ENCODE measurements at regions not wholly inside any gene's neighbourhood (a gene's known extent, or its start where the extent isn't known, plus 50 kb on each side); places are given as distances from the start of the nearest gene placed in this dataset.

DNA sequence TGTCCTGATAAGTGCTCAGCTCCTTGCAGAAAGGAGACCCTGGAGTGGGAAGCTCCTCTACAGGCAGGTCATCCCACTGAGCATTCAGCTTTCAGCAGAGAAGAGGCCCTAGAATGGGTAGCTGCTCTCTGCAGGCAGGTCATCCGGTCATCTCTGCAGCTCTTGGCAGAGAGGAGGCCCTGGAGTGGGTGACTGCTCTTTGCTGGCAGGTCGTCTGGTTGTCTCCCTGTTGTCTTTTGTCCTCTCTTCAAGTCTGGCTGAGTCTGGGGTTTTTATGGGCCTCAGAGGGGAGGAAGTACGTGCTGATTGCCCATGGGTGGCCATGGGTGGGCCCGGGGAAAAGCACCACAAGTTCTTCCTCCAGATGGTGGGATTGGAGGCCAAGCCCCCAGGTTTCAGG, 250.3 kb upstream of the EDNRB start:
- H3K4me1 ChIP-seq (ENCODE audit: control insufficient read depth, insufficient read depth, low read length, unreplicated experiment) = no peaks in the 10 kb centered on the region
- H3K27ac ChIP-seq (ENCODE audit: low read depth, low read length) = no peak overlapping the region
- H3K36me3 ChIP-seq (ENCODE audit: insufficient read depth, low read length) = no peaks in the 10 kb centered on the region
- no peak overlapping the region for H2AFZ ChIP-seq (ENCODE audit: low read length, unreplicated experiment)
- no peak overlapping the region for H3K4me3 ChIP-seq (ENCODE audit: low read depth, low read length)
- H3K27me3 ChIP-seq (ENCODE audit: insufficient read depth, low read length) = no peaks in the 10 kb centered on the region
- no peaks in the 10 kb centered on the region for H3K79me2 ChIP-seq (ENCODE audit: control insufficient read depth, insufficient read depth, low read length, unreplicated experiment)

DNA sequence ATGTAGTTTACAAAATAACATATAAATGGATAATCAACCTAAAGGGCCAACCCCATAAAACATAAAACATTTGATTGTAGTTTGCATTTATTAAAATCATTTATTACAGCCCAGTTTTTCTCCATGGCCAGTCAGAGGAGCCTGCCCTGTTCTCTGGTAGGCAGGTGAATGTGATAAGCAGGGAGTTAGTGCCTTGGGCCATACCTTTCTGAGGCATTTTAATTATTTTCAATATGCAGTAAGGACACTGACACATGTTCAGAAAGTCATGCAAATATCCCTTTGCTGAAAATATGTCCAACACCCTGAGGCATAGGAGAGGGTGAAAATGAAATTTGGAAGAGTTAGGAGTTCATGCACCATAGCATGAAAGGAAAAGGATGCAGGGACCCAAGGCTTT, 242.6 kb upstream of the EDNRB start:
- Histone ChIP-seq H2AFZ (ENCODE audit: low read length, unreplicated experiment) (no peak overlapping the region), H3K27me3 (ENCODE audit: insufficient read depth, low read length) (no peaks in the 10 kb centered on the region), H3K79me2 (ENCODE audit: control insufficient read depth, insufficient read depth, low read length, unreplicated experiment) (no peaks in the 10 kb centered on the region), H3K36me3 (ENCODE audit: insufficient read depth, low read length) (no peaks in the 10 kb centered on the region), H3K4me3 (ENCODE audit: low read depth, low read length) (no peak overlapping the region), H3K27ac (ENCODE audit: low read depth, low read length) (no peak overlapping the region), H3K4me1 (ENCODE audit: control insufficient read depth, insufficient read depth, low read length, unreplicated experiment) (peaks cover 13% of the 10 kb centered on the region)

GRCh38 chr13:78160793-78161192, 242.2 kb upstream of the EDNRB start:
- H3K4me3 ChIP-seq (ENCODE audit: low read depth, low read length) = no peak overlapping the region; the same call in 1 of the 2 replicates
- H3K4me1 ChIP-seq (ENCODE audit: control insufficient read depth, insufficient read depth, low read length, unreplicated experiment) = peaks cover 13% of the 10 kb centered on the region
- H2AFZ ChIP-seq (ENCODE audit: low read length, unreplicated experiment) = no peak overlapping the region
- no peaks in the 10 kb centered on the region for H3K27me3 ChIP-seq (ENCODE audit: insufficient read depth, low read length)
- no peak overlapping the region for H3K27ac ChIP-seq (ENCODE audit: low read depth, low read length)
- no peaks in the 10 kb centered on the region for H3K36me3 ChIP-seq (ENCODE audit: insufficient read depth, low read length)
- H3K79me2 ChIP-seq (ENCODE audit: control insufficient read depth, insufficient read depth, low read length, unreplicated experiment) = no peaks in the 10 kb centered on the region

- Histone ChIP-seq H2AFZ (ENCODE audit: low read length, unreplicated experiment) (no peak overlapping the region), H3K27me3 (ENCODE audit: insufficient read depth, low read length) (no peaks in the 10 kb centered on the region), H3K36me3 (ENCODE audit: insufficient read depth, low read length) (no peaks in the 10 kb centered on the region), H3K27ac (ENCODE audit: low read depth, low read length) (no peak overlapping the region), H3K4me3 (ENCODE audit: low read depth, low read length) (no peak overlapping the region), H3K79me2 (ENCODE audit: control insufficient read depth, insufficient read depth, low read length, unreplicated experiment) (no peaks in the 10 kb centered on the region), H3K4me1 (ENCODE audit: control insufficient read depth, insufficient read depth, low read length, unreplicated experiment) (peaks cover 13% of the 10 kb centered on the region)
Observed at GRCh38 chr13:78152415-78152814, 233.8 kb upstream of the EDNRB start.

DNA sequence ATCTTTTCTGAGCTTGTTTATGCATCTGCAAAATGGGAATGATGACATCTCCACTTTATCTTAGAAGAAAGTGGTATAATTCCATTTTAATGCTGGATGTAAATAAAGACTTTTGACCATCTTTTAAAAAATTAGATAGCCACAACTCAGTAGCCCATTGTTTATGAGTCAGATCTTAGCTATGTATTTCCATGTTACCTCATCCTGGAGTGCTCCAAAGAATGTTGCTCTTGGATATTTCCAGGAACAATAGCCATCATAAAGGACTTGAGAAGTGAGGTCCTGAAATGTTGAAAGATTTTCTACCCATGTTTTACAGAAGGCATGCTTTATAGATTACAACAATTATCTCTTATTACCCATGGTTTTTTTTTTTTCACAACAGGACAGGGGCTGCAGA, 229.3 kb upstream of the EDNRB start:
- H3K4me3 ChIP-seq (ENCODE audit: low read depth, low read length) = no peak overlapping the region
- H3K4me1 ChIP-seq (ENCODE audit: control insufficient read depth, insufficient read depth, low read length, unreplicated experiment) = peaks cover 13% of the 10 kb centered on the region
- no peaks in the 10 kb centered on the region for H3K27me3 ChIP-seq (ENCODE audit: insufficient read depth, low read length)
- H3K36me3 ChIP-seq (ENCODE audit: insufficient read depth, low read length) = no peaks in the 10 kb centered on the region
- no peak overlapping the region for H2AFZ ChIP-seq (ENCODE audit: low read length, unreplicated experiment)
- H3K27ac ChIP-seq (ENCODE audit: low read depth, low read length) = no peak overlapping the region
- H3K79me2 ChIP-seq (ENCODE audit: control insufficient read depth, insufficient read depth, low read length, unreplicated experiment) = no peaks in the 10 kb centered on the region

GRCh38 chr13:78145276-78145675, 226.6 kb upstream of the EDNRB start:
- Histone ChIP-seq H3K27ac (ENCODE audit: low read depth, low read length) (no peak overlapping the region), H3K79me2 (ENCODE audit: control insufficient read depth, insufficient read depth, low read length, unreplicated experiment) (no peaks in the 10 kb centered on the region), H3K36me3 (ENCODE audit: insufficient read depth, low read length) (no peaks in the 10 kb centered on the region), H2AFZ (ENCODE audit: low read length, unreplicated experiment) (no peak overlapping the region), H3K4me3 (ENCODE audit: low read depth, low read length) (no peak overlapping the region), H3K27me3 (ENCODE audit: insufficient read depth, low read length) (no peaks in the 10 kb centered on the region), H3K4me1 (ENCODE audit: control insufficient read depth, insufficient read depth, low read length, unreplicated experiment) (peaks cover 13% of the 10 kb centered on the region)

GRCh38 chr13:78139765-78140164, 221.1 kb upstream of the EDNRB start:
- H3K4me3 ChIP-seq (ENCODE audit: low read depth, low read length) = no peak overlapping the region
- no peaks in the 10 kb centered on the region for H3K4me1 ChIP-seq (ENCODE audit: control insufficient read depth, insufficient read depth, low read length, unreplicated experiment)
- H3K27ac ChIP-seq (ENCODE audit: low read depth, low read length) = no peak overlapping the region
- no peaks in the 10 kb centered on the region for H3K27me3 ChIP-seq (ENCODE audit: insufficient read depth, low read length)
- no peak overlapping the region for H2AFZ ChIP-seq (ENCODE audit: low read length, unreplicated experiment)
- H3K79me2 ChIP-seq (ENCODE audit: control insufficient read depth, insufficient read depth, low read length, unreplicated experiment) = no peaks in the 10 kb centered on the region
- no peaks in the 10 kb centered on the region for H3K36me3 ChIP-seq (ENCODE audit: insufficient read depth, low read length)

DNA sequence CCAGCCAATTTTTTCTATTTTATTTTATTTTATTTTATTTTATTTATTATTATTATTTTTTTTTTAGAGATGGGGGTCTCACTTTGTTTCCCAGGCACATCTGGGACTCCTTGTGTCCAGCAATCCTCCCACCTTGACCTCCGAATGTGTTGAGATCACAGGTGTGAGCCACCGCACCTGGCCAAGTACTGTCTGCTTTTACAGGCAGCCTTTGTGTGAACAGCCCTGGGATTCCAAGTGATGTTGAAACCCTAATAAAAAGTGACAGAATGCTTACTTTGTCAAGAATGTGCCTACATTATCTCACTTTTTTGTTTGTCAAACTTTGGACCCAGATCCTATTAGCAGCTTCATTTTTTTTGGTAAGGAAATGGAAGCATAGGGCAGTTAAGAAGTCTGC, 220.1 kb upstream of the EDNRB start:
- Histone ChIP-seq H3K4me1 (ENCODE audit: control insufficient read depth, insufficient read depth, low read length, unreplicated experiment) (no peaks in the 10 kb centered on the region), H3K4me3 (ENCODE audit: low read depth, low read length) (no peak overlapping the region), H3K27ac (ENCODE audit: low read depth, low read length) (no peak overlapping the region), H3K79me2 (ENCODE audit: control insufficient read depth, insufficient read depth, low read length, unreplicated experiment) (no peaks in the 10 kb centered on the region), H3K27me3 (ENCODE audit: insufficient read depth, low read length) (no peaks in the 10 kb centered on the region), H2AFZ (ENCODE audit: low read length, unreplicated experiment) (no peak overlapping the region), H3K36me3 (ENCODE audit: insufficient read depth, low read length) (no peaks in the 10 kb centered on the region)

GRCh38 chr13:78137404-78138142, 218.9 kb upstream of the EDNRB start:
- no peaks in the 10 kb centered on the region for H3K36me3 ChIP-seq (ENCODE audit: insufficient read depth, low read length)
- H3K27me3 ChIP-seq (ENCODE audit: insufficient read depth, low read length) = no peaks in the 10 kb centered on the region
- H3K27ac ChIP-seq (ENCODE audit: low read depth, low read length) = no peak overlapping the region
- no peak overlapping the region for H2AFZ ChIP-seq (ENCODE audit: low read length, unreplicated experiment)
- H3K4me1 ChIP-seq (ENCODE audit: control insufficient read depth, insufficient read depth, low read length, unreplicated experiment) = no peaks in the 10 kb centered on the region
- no peaks in the 10 kb centered on the region for H3K79me2 ChIP-seq (ENCODE audit: control insufficient read depth, insufficient read depth, low read length, unreplicated experiment)
- H3K4me3 ChIP-seq (ENCODE audit: low read depth, low read length) = no peak overlapping the region

DNA sequence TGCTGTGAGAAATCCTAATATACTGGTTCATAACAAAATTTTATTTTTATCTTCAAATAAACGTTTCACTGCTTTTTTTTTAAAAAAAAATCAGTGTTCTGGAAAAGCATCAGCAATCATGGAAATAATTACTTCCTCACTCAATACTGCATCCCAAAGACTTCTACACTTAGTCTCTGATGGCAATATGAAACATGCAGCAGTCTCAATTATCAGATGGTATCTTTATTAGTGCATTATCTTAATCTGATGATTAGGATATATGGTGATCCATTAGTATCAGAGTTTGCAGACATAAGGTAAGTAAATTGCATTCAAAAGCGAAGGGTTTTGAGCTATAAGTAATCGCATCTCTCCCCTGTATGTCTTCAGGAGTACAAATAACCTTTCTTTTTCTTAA, 218.3 kb upstream of the EDNRB start:
- no peaks in the 10 kb centered on the region for H3K4me1 ChIP-seq (ENCODE audit: control insufficient read depth, insufficient read depth, low read length, unreplicated experiment)
- H3K27ac ChIP-seq (ENCODE audit: low read depth, low read length) = no peak overlapping the region
- H3K36me3 ChIP-seq (ENCODE audit: insufficient read depth, low read length) = no peaks in the 10 kb centered on the region
- no peak overlapping the region for H3K4me3 ChIP-seq (ENCODE audit: low read depth, low read length)
- no peaks in the 10 kb centered on the region for H3K27me3 ChIP-seq (ENCODE audit: insufficient read depth, low read length)
- H3K79me2 ChIP-seq (ENCODE audit: control insufficient read depth, insufficient read depth, low read length, unreplicated experiment) = no peaks in the 10 kb centered on the region
- H2AFZ ChIP-seq (ENCODE audit: low read length, unreplicated experiment) = no peak overlapping the region

DNA sequence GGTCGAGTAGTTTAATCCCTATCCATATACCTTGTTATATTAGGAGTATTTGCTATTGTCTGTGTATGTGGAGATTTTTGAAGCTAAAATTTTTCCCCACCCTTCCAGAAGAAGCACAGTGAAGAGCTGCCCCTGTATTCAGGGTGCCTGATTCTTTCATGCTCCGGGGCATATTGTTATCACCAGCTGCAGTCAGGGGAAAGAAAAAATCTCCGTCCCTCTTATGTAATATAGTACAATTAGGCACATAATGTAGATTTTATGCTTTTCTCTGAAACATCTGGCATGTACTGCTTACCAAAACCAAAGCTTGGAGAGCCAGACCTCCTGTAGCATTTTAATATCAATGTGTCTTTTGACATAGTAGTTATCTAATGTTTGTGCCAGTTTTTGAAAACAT, 214.9 kb upstream of the EDNRB start:
- H3K4me1 ChIP-seq (ENCODE audit: control insufficient read depth, insufficient read depth, low read length, unreplicated experiment) = no peaks in the 10 kb centered on the region
- peaks cover 26% of the 10 kb centered on the region for H3K27me3 ChIP-seq (ENCODE audit: insufficient read depth, low read length)
- H3K27ac ChIP-seq (ENCODE audit: low read depth, low read length) = no peak overlapping the region
- H3K36me3 ChIP-seq (ENCODE audit: insufficient read depth, low read length) = no peaks in the 10 kb centered on the region
- no peak overlapping the region for H3K4me3 ChIP-seq (ENCODE audit: low read depth, low read length)
- no peak overlapping the region for H2AFZ ChIP-seq (ENCODE audit: low read length, unreplicated experiment)
- no peaks in the 10 kb centered on the region for H3K79me2 ChIP-seq (ENCODE audit: control insufficient read depth, insufficient read depth, low read length, unreplicated experiment)
